GM21526 (cell line): ENCODE measurements at regions not wholly inside any gene's neighbourhood (a gene's known extent, or its start where the extent isn't known, plus 50 kb on each side); places are given as distances from the start of the nearest gene placed in this dataset.
"Not testable (repeated sequence)": the region's sequence is repeated elsewhere in the genome, so short reads cannot be mapped to it uniquely, and the experiment has no call there.

Source experiments
- ATAC-seq: cut with Tn5 transposase; IDR thresholded peaks from one replicate; pipeline ENCODE4 v1.9.1; 2021; ENCODE audit warnings: moderate library complexity; ENCODE audit not compliant: unreplicated experiment, low FRiP score

DNA sequence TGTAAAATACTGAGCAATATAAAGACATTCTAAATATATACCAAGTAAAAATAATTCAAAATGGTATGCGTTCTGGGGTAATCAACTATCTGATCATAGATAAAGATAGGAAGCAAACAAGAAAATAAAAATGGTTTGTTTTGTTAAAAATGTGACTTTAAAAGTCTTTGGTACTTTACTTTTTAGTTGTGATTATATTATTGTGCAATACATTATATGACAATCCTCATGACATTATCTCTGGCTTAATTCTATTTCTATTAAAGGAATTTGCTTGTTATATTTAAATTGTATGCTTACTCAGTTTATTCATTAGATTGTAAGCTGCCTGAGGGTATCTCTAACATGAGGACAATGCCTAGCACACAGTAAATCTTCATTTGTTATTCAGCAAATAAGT, 477.9 kb downstream of the TMEM38B start:
- ATAC-seq: no peak

DNA sequence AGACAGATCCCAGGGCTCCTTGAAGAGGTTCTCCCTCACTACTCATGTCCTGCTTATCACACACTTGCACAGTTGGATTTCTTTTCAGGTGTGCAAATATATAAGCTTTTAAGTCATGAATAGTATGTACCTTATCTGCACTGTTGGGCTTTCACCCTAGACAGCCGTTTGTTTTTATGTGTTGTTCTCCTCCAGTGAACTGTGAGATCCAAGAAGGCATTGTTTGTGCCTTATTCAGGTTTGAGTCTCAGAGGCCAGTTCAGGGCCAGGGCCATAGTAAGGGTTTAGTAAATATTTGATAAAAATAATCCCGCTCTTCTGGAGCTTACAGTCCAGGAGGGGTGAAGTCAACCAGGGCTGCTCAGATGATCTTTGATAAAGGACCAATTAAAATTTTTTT, 480.0 kb downstream of the TMEM38B start:
- no peak for ATAC-seq

DNA sequence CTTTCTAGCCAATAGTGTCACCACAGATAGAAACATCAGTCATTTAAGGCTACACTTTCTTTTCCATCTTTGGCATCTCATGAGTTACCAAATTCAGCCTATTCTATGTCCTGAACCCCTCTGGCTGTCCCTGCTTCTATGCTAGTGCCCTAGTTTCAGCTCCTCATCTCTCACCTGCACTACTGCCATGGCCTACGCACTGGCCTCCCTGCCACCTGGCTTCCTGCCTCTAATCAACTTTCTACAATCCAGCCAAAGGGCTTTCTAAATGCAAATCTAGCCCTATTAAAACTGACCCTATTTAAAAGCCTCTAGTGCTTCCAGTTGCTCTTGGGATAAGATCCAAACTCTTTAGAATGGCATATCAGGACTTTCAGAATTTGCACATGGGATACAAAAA, 482.9 kb downstream of the TMEM38B start:
- no peak for ATAC-seq

DNA sequence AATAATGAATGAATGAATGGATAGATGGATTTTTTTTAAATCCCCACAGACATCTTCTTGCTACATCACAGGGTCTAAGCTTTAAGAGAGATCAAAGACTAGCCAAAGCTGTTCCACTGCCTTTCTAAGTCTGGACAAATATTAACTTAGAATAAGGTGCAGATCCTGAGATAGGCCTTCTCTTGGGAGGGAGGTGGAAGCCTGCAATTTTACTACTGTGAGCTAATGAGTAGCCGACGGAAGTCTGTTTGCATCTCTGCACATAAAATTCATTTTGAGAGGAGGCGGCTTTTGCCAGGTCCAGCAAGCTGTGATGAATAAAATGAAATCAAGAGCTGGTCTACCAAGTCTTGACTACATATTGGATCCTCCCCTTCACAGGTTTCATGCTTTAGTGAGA, 484.9 kb downstream of the TMEM38B start:
- ATAC-seq: no peak

DNA sequence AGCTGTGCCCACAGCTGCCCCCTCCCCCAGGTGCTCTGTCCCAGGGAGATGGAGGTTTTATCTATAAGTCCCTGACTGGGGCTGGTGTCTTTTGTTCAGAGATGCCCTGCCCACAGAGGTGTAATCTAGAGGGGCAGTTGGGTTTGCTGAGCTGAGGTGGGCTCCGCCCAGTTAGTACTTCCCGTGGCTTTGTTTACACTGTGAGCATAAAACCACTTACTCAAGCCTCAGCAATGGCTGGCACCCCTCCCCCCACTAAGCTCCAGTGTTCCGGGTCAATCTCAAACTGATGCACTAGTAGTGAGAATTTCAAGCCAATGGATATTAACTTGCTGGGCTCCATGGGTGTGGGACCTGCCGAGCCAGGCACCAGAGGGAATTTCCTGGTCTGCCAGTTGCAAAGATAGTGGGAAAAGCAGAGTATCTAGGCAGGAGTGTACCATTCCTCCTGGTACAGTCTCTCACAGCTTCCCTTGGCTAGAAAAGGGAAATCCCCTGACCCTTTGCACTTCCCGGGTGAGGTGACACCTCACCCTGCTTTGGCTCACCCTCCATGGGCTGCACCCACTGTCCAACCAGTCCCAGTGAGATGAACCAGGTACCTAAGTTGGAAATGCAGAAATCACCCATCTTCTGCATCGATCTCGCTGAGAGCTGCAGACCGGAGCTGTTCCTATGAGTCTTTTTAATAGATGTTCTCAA, 509.6 kb downstream of the TMEM38B start:
- not testable (repeated sequence) for ATAC-seq

DNA sequence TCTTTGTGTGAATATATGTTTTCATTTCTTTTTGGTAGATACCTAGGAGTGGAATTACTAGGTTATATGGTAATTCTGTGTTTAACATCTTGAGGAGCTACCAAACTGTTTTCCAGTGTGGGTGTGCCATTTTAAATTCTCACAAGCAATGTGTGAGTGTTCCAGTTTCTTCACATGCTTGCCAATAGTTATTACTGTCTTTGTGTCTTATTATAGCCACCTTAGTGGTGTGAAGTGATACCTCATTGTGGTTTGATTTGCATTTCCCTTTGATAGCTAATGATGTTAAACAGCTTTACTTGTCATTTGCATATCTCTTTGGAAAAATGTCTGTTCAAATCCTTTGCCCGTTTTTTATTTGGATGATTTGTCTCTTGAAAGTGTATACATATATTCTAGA, 513.0 kb downstream of the TMEM38B start:
- no peak for ATAC-seq

DNA sequence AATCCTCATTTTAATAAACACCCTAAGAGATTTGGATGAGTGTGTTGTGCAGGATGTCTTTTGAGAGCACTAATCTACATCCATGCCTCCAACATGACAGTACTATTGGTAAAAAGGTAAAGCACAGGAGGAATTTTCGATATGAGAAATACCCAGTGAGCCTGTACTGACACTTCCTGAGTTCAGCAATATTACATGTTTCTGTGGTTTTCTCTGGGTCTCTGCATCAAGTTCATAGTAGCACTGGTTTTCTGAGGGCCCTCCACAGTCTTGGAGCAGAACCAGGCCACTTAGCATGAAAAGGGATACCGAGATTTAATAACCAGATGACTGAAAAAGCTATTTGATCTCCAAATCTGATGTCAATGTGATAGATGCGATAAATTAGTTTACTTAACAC, 524.1 kb downstream of the TMEM38B start:
- ATAC-seq: peak; percentile 50

DNA sequence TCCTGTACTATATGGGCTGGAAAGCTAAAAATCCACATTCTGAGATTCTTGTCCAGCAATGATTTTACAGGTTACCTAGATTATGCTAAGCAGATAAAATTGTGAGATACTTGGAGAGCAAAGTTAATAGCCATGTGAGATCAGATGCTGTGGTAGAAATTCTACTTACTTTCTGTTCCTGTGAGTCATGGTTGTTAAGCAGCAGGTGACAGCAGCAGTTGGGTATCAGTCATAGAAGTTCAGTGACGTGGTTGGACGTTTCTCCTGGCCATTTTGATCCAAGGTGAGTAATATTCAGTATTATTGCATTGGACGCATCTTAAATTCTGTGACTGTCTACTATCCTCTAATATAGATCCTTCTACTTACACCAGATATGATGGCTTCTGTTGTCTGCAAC, 524.5 kb downstream of the TMEM38B start:
- no peak for ATAC-seq

DNA sequence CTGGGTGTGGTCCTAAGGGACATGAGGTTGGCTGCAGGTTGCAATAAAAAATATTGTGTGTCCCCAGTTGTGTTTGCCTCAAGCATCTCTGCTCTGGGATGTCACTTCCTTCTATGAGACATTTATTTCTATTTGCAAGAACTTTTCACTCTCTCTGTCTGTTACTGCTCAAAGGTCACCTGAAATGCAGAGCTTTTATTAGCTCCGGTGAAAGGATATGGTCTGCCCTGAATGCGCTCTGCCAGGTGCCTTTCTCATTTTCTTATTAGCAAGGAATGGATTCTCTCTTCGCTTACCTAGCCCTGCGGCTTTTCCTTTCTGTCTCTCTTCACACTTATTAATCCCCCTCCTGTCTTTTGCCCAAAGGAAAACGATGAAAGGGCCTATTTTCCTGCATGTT, 526.1 kb downstream of the TMEM38B start:
- ATAC-seq: no peak

DNA sequence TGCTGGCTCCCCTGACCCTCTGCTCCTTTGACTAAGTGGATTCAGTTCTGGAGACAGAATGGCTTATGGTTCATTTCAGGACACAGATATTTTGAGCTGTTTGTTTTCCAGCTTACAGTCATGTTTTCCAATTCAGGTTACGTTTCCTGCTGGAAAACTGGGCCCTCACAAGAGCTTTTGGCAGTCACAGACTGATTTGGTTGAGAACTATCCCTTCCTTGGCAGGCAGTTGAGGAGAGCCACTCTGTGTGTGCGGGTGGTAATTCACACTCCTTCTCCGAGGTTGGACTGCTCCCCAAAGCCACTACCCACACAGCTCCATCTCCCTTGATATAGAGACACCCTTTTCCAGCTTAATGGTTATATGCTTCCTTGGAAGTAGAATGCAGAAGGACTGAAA, 534.5 kb downstream of the TMEM38B start:
- no peak for ATAC-seq

DNA sequence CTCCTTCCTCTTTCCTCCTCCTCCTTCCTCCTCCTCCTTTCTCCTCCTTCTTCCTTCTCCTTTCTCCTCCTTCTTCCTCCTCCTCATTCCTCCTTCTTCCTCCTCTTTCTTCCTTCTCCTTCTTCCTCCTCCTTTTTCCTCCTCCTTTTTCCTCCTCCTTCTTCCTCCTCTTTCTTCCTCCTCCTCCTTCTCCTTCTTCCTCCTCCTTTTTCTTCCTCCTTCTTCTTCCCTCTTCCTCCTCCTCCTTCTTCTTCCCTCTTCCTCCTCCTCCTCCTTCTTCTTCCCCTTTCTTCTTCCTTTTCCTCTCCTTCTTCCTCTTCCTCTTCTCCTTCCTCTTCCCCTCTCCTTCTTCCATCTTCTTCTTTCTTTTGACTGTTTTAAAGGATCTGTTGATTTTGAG, 538.8 kb downstream of the TMEM38B start:
- ATAC-seq: no peak

DNA sequence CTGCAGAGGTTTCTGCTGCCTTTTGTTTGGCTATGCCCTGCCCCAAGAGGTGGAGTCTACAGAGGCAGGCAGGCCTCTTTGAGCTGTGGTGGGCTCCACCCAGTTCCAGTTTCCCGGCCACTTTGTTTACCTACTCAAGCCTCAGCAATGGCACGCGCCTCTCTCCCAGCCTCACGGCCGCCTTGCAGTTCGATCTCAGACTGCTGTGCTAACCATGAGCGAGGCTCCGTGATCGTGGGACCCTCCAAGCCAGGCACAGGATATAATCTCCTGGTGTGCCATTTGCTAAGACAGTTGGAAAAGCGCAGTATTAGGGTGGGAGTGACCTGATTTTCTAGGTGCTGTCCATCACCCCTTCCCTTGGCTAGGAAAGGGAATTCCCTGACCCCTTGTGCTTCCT, 566.6 kb downstream of the TMEM38B start:
- ATAC-seq: not testable (repeated sequence)

DNA sequence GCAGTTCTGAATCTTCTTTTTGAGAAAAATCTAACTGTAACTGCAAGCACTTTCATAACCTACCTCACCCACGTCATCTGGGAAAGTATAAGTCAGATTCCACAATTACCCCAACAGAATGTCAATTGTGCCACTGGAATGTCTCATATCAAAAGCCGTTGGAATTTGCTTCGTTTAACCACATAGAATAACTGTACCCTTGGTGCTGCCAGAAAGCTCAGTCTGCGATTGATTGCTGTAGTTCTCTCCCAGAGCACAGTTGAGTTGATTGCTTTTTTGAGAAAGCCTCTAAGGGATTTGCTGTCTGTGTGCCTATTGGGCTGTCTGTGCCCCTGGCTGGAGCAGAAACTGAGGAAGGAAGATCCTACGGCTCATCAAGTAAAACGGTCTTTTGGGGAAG, 583.6 kb downstream of the TMEM38B start:
- ATAC-seq: no peak

DNA sequence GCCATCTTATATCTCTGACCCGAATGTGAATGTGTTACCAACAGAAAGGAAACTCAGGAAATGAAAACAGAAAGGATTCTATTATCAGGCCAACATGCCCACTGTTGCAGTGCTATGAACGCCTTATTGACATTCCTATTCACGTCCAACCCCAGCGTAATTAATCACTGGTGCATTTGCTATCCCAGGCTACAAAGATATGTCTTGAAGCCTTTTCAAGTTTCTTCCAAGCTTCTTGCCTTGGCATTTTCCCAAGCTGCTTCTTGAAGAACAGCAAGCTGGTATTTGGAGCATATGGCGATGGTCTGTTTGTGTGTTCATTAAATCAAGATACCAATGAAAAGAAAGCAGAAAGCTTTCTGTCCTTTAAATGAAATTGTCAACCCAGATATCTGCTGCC, 579.2 kb upstream of the ZNF462 start:
- no peak for ATAC-seq

DNA sequence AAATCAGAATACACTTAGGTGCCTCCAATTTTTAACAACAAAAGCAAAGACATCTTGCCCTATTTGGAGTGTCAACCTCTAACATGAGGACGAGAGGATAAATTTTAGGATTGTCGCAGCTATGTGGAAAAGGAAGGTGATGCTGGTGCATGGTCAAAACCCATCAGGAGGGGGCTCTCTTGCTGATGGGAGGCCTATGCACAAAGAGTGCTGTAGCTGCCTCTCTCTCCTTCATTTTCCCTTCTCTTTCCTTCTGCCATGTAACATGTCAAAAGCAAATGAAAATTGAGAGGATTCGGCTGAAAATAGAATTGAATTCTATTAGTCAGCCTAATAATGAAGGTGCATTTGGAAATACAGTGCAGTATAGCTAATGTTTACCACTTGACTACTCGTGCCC, 578.7 kb upstream of the ZNF462 start:
- no peak for ATAC-seq

DNA sequence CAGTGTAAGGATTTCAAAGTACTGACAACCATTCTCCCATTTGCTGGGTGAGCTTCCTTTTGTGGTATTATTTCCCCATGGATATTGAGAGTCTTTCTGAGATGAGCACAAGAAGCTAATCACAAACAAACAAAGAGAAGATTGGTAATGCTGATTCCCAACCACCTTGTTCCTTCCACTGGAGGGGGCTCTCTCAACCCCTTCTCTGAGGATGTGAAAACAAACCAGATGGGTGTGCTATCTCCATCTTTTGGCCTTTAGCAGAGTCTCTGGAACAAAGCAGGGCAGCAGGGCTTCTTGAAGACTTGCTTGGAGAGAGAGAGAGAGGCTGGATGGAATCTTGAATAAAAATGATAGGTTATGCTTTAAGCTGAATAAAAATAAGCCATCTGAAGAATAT, 576.7 kb upstream of the ZNF462 start:
- no peak for ATAC-seq

DNA sequence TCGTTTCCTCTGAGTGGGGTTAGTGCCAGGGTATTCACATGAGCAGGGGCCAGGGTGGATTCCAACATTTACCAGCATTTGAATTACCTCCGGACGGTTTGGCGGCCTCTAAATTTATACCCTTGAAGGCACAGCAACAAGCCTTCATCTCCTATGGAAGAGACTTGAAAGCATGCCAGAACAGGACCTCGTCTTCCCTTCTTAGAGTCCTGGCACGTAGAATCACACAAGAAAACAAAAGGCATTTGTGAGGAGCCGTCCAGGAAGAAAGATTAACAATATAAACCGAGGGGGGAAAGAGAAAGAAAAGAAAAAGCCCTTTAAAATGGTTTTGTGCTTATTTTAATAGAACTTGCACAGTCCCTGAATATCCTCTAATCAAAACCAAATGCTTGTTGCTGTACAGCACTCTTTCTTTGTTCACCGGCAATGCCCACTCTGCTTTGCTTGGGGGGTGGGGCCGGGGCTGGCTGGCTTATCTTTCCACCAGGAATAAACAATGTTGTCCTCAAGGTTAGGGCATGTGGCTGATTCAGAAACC, 575.8 kb upstream of the ZNF462 start:
- no peak for ATAC-seq

DNA sequence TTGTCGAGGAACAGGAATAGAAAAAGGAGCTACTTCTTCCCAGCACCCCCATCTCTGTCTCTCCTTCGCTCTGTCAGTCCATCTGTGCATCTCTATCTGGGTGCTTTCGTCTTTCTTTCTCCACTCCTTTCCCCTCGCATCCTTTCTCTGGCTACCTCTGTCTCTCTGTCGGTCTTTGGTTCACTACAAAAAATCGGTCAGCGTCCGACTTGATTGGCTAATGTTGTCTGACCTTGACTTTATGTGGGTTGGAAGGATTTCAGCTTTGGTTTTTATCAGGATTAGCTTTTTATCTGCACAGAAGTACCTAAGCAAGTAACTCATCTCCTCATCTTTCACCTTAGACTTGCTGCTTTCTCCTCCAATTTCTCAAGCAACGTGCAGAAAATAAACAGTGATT, 575.2 kb upstream of the ZNF462 start:
- no peak for ATAC-seq

DNA sequence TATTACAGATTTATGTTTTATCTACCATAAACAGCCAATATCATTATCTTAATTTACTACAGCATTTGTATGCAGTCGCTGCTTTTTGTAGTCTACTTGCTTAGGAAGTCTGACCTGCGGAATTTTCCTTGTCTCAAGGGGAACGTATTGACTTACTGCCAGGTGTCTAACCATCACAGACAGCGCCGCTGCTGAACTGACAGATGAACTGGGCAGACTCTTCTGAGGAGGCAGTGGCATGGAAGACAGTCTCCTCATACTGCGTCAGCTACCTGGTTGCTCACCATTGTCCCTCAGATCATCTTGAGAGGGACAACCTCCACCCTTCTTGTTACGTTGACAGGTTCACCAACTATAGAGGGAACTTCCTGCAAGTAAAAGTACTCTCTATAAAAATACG, 574.3 kb upstream of the ZNF462 start:
- ATAC-seq: no peak

DNA sequence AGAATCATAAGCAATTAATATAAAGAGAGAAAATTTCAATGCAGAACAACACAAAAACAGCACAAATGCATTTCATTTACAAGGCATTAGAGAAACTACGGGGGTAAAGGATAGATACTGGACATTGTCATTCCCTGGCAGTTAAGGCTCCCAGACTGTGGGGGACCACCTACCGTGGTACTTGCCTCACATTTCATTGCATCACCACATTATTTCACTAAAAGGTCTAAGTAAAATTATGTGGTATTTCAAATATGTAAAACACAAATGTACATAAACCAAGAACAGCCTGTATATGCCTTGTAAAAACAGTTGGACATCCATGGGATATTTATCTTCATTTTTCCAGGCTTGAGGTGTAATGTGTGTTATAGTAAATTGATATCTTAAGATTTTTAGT, 571.2 kb upstream of the ZNF462 start:
- no peak for ATAC-seq

DNA sequence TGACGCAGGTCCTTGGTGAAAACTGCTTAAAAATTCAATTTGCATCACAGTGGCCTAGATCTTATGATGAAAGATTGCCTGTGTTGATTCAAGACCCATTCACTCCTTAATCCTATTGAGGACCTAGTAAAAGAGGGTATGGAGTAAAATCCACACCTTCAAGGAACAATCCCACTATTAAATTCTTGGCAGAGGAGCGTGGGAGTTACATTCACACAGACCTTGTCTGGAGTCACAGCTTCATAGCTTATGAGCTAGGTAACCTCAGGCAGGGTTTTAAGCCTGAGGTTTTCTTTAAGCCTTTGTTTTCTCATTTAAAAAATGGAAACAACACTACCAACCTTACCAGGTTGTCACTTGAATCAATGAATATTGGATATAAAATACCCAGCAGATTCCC, 566.5 kb upstream of the ZNF462 start:
- no peak for ATAC-seq

DNA sequence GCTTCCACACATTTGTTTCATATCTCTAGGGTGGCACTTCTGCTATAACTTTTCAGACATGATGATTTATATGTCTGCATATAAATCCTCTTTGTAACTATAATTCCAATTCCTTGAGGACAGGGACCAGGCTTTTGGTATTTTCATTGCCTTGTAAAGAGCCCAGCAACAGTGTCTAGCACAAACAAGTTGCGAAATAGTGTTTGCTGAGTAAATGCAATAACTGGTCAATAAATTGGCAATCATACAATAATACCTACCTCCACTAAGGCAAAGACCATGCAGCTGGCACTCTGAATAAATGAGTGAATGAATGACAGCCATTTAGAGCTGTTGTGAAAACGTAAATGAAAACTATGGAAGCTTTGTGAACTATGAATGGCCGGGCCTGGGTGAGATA, 564.0 kb upstream of the ZNF462 start:
- ATAC-seq: no peak

DNA sequence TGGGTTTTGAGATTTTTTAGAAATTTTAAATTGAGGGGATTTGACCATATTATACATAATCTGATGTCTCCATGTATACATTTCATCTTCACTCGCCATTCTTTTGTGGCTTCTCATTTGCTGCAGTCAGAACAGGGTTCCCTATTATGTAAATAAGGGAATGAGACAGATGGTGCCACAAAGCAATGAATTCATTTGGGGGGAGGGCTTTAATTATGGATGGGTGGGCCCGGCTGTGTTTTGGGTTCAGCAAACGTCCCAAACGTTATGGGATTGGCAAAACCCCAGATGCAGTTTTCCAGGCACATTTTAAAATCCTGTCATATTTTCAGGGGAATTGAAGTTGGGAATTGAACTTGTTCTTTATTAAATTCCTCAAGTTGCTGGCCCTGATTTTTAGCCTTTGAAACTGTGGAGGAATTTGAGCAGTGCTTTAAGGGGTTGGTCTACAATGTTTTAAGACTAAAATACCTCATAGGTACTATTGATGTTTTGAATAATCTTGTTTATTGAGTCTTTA, 558.5 kb upstream of the ZNF462 start:
- ATAC-seq: no peak
